ENCODE measurements at regions not wholly inside any gene's neighbourhood (a gene's known extent, or its start where the extent isn't known, plus 50 kb on each side); places are given as distances from the start of the nearest gene placed in this dataset.

GRCh38 chr11:28773606-28774005, 665.4 kb downstream of the METTL15 start:
- DNase-seq: no peak

- no peak for DNase-seq
These were observed 662.6 kb downstream of the METTL15 start for GRCh38 chr11:28770806-28771205.

GRCh38 chr11:28767574-28767973, 659.4 kb downstream of the METTL15 start:
- no peak for DNase-seq

- no peak for DNase-seq
These were observed 655.7 kb downstream of the METTL15 start for GRCh38 chr11:28763876-28764275.

- no peak for DNase-seq
These were observed 655.0 kb downstream of the METTL15 start for GRCh38 chr11:28763151-28763550.

GRCh38 chr11:28760676-28761390, 652.6 kb downstream of the METTL15 start:
- peak; percentile 52 for DNase-seq

GRCh38 chr11:28759311-28759710, 651.1 kb downstream of the METTL15 start:
- DNase-seq: no peak

- DNase-seq: no peak
These were observed 649.7 kb downstream of the METTL15 start for GRCh38 chr11:28757725-28758515.

GRCh38 chr11:28756977-28757376, 648.8 kb downstream of the METTL15 start:
- no peak for DNase-seq

- DNase-seq: peak; percentile 30
These were observed 634.9 kb downstream of the METTL15 start for GRCh38 chr11:28743061-28743550.

GRCh38 chr11:28739489-28740280, 631.5 kb downstream of the METTL15 start:
- no peak for DNase-seq

- DNase-seq: no peak
These were observed 630.4 kb downstream of the METTL15 start for GRCh38 chr11:28738549-28738948.

GRCh38 chr11:28736256-28736655, 628.1 kb downstream of the METTL15 start:
- DNase-seq: no peak

GRCh38 chr11:28735511-28735910, 627.3 kb downstream of the METTL15 start:
- DNase-seq: no peak

- no peak for DNase-seq
These were observed 622.7 kb downstream of the METTL15 start for GRCh38 chr11:28730889-28731288.

- DNase-seq: no peak
These were observed 622.1 kb downstream of the METTL15 start for GRCh38 chr11:28730336-28730735.

- DNase-seq: no peak
These were observed 621.2 kb downstream of the METTL15 start for GRCh38 chr11:28729339-28729738.

- DNase-seq: no peak
These were observed 620.5 kb downstream of the METTL15 start for GRCh38 chr11:28728666-28729065.

GRCh38 chr11:28727254-28727653, 619.1 kb downstream of the METTL15 start:
- no peak for DNase-seq

GRCh38 chr11:28726432-28726831, 618.2 kb downstream of the METTL15 start:
- DNase-seq: no peak

GRCh38 chr11:28715726-28716125, 607.5 kb downstream of the METTL15 start:
- DNase-seq: no peak

- peak; percentile 68 for DNase-seq
These were observed 605.7 kb downstream of the METTL15 start for GRCh38 chr11:28713850-28714249.

- DNase-seq: no peak
These were observed 599.9 kb downstream of the METTL15 start for GRCh38 chr11:28708075-28708474.
